HG03432 (cell line): ENCODE measurements at regions not wholly inside any gene's neighbourhood (a gene's known extent, or its start where the extent isn't known, plus 50 kb on each side); places are given as distances from the start of the nearest gene placed in this dataset.
A peak's percentile ranks its signal among the peaks of the same experiment; 100 is the strongest.

Source experiments
- ATAC-seq: cut with Tn5 transposase; IDR thresholded peaks from one replicate; pipeline ENCODE4 v1.9.1; 2021; ENCODE audit warnings: mild to moderate bottlenecking, moderate library complexity; ENCODE audit not compliant: unreplicated experiment

DNA sequence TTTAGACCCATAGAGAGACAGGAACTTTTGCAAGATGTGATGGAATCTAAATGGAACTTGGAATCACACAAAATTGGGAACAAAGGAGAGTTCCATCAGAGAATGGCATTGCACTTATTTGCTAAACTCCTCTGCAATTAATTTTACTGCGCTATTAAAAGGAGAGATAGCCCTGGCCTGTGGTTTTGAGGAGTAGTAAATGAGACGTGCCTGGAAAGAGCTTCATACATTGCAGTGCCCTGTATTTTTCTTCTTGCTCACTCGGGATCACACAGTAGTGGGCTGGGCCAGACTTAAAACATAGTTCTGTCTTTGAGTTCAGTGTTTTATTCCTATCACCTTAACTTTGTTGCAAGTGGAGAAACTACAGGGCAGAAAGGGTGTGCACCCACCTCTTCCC lies 94.4 kb upstream of the SLC27A6 start:
- ATAC-seq = no peak

DNA sequence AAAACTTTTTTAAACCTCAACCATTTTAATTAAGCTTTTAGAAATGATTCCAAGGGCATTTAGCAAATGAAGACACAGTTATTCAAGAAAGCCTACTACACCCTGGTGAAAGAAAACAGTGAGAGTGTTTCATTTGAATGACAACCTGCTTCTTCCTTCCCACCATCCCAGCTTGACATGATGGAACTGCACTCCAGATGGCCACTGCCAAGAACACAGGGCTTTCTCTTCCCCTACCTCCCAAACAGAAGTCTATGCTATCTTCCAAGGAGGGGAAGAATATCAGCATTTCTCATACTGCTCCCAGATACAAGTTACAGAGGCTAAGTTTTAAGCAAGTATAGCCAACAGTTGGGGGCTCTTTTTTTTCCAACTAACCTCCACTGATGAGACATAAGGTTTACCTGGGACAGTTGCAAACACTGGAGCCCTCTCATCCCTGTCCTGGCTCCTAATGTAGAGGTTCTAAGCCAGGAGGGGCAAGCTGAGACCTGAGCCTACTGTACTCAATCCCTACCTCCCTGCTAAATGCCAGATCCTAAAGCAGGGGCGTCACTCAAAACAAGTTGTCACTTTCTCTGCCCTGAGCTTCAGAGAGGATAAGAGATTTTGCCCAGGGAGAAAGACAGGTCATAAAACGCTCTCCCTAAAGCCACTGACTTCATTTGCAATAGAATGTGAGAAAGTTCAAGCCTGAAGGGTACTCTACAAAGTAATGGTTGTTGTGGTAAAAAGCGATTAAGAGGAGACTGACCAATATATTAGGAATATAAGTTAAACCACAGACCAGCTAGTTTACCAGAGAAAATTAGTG lies 88.5 kb upstream of the SLC27A6 start:
- ATAC-seq = no peak

DNA sequence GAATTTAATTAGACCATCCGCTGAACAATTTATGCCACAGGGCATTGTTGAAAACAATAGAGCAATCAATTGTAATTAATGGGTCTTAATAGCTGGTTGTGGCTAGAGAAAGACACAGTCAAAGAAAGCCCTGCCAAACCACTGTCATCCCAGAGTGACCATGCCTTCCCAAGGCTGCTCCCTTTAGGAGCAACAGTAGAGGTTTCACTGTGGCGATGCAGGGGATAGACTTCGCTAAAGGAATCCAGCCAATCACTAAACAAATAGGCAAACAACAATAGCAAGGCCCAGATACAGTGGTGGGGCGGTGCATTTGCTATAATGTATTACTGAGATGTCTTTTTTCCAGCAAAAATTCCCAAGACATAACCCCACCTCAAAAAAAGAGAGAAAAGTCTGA lies 87.8 kb upstream of the SLC27A6 start:
- no peak for ATAC-seq

DNA sequence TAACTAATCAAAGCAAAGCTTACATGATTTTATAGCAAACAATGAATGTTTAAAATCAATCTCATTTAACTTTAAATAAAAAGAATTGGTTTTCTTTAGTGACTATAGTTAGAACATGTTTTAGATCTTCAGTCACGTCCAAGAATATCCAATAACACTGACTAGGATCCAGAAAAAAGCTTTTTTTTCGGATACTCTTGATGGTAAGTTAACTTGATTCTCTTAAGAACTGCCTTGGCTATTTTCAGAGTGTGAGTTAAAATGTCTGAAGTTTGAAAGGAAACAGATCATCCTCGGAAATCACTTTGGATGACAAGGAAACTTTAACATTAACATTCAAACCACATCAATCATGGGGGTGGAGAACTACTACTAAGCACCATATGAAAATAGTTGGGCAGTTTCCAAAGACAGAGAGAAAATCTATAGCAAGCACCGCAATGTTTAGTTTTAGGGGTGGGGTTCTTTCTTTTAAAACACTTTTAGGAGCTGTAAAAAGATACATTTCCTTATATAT lies 83.7 kb upstream of the SLC27A6 start:
- ATAC-seq = no peak

DNA sequence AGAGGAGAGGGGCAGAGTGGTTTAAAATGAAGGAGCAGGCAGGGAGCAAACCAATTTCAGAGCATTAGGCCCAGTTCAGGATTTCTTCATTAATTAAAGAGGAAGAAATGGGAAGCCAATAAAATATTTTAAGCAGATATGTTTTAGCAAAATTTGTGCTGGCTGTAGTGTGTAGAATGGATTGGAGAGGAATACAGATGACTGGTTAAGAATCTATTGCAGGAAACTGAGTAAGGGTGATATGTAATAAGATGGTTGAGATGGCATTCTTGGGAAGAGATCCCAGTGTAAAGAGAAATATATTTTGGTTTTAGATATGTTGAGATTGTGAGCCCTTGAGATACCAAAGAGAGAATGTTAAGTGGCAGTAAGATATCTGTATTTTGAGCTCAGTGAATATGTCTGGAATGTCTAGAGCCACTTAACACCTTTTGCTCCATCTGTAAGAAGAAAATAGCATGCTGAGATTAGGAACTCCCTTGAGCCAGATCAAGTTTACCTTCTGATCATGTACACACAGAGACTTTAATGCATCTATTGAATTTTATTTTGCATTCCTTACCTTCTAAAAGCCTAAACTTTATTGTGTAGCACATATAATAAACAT lies 79.5 kb upstream of the SLC27A6 start:
- no peak for ATAC-seq

DNA sequence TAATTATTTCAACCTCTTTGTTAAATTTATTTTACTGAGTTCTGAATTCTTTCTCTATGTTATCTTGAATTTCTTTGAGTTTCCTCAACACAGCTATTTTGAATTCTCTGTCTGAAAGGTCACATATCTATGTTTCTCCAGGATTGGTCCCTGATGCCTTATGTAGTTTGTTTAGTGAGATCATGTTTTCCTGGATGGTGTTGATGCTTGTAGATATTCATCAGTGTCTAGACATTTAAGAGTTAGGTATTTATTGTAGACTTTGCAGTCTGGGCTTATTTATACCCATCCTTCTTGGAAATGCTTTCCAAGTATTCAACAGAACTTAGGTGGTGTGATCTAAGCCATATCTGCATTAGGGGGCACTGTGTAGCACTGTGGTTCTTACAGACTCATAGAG lies 70.2 kb upstream of the SLC27A6 start:
- ATAC-seq = no peak

DNA sequence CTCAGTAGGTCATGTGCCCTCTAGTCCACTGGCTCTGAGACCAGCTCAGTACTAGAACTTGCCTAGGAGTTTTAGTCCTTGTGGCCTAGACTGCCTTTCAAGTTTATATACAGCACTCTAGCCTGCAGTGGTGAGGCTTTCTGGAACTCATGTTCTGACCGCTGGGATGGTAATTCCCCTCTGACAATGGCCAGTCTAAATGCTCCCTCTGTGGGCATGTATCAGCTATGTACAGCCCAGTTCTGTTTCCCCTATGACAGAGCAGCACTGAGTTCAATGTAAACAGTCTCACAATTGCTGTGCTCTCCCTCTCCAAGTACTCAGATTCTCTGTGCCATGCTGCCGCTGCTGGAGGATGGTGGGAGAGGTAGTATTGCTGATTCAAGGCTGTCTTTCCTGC lies 68.6 kb upstream of the SLC27A6 start:
- no peak for ATAC-seq

DNA sequence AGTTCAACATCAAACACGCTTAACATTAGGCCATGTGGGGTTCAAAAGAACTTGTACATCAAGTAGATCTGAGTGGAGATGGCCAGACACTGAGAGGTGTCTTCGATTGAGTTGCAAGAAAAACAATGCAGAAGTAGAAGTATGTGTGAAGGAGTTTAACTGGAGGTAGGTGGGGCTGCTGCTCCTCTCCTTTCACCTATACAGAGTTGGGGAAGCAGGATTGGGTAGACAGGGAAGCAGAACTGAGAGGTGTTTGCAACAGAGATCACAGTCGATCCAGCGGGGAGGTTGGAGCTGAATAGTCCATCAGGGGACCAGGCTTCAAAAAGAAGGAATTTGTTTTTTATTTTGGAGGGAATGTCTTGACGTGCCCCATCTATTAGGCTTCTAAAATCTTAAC lies 61.7 kb upstream of the SLC27A6 start:
- ATAC-seq = no peak

DNA sequence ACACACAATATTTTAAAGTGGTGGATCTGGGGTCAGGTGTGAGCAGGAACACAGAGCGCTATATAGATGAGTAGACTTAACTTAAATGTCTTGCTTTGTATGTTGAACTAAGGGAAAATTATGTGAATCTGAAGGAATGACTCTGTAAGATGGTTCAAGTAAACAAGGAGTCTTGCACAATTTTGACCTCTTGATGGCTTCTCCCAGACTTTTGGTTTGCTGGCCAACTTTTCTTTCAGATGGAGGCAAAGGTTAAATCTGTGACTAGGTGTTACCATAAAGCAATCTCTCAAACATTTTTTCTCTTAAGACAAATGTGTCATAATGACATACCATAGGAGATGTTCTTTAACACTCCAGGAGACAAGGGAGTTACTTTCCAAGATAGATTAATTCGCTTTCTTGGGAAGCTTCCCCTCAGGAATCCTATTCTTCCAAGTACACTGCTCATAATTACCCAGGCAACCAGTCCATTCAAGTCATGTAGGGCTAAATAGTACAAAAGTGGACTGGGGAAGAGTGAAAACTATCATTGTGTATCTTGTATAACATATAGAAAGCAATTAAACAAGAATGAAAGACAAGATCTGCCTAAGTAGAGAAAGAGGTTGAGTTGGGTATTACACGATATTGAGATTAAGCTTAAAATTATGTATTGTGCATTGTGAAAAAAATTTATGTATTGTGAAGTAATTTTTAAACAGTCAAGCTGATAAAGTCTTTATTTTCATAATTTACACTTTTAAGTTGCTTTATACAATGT lies 60.3 kb upstream of the SLC27A6 start:
- ATAC-seq = peak; percentile 10

DNA sequence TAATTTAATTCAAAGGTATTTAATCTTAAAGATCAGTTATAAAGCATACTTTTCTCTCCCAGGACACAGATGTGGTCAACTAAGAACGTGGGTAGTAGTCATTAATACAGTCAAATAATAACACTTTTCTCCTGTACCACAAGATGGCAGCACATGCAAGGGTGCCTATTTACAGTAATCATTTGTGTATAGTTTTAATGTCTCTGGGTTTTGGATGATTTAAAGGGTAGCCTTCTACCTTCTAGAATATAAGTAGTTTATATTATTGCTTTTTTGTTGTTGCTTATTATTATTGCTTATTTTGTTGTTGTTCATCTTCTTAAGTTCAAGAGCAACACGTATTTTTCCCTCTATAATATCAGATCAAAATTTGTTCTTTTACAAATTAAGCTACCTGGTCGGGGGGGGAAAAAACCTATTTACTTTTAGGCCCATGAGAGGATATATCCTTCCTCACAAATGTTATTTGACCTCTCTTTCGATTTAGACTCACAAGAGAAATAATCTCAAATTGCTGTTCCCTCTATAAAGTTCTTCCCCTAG lies 59.6 kb upstream of the SLC27A6 start:
- ATAC-seq = peak; percentile 94

DNA sequence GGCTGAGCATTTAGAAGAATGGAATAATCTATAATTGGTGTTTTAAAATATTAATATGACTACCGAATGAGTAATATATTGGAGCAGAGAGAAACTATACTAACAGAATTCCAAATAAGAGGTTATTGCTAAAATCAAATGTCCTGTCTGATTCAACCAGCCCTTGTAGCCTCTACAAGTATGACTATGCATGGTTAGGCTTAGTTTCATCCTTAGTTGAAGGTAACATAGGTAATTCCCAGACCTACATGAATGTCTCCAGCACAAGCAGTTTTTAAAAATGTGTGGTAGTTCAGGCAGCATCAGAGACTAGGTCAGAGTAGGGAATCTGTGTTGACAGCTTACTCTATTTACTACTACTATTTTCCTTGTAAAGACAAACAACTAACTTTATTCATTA lies 51.7 kb upstream of the SLC27A6 start:
- ATAC-seq = peak; percentile 89
